Fibroblast of the aortic adventitia (primary cell): ENCODE measurements at regions not wholly inside any gene's neighbourhood (a gene's known extent, or its start where the extent isn't known, plus 50 kb on each side); places are given as distances from the start of the nearest gene placed in this dataset.

Source experiments
- DNase-seq: peaks from one replicate; pipeline ENCODE4 v3.0.0-alpha.2; 2010; ENCODE audit warnings: low read depth
- H3K4me3 ChIP-seq: 2 replicates; pipeline ENCODE4 v1.5.1; 2011; ENCODE audit warnings: low read depth, mild to moderate bottlenecking, control low read depth, low read length, moderate library complexity
- CTCF ChIP-seq: IDR thresholded peaks from 2 replicates; pipeline ENCODE4 v1.5.1; 2011; ENCODE audit warnings: mild to moderate bottlenecking, low read length, control low read depth, inconsistent platforms; ENCODE audit not compliant: insufficient read depth

- no peak overlapping the region for H3K4me3 ChIP-seq
- DNase-seq, result no peak
- TF ChIP-seq CTCF, result no peak
Measured at GRCh38 chr3:72673011-72673771, 175.1 kb downstream of the SHQ1 start.

- TF ChIP-seq CTCF, result no peak
- no peak overlapping the region for H3K4me3 ChIP-seq
- DNase-seq, result no peak
Measured at GRCh38 chr3:72669224-72669623, 179.0 kb downstream of the SHQ1 start.

- no peak overlapping the region for H3K4me3 ChIP-seq
- no peak for TF ChIP-seq CTCF
- DNase-seq, result no peak
Measured at GRCh38 chr3:72666447-72666755, 181.8 kb downstream of the SHQ1 start.

- DNase-seq, result no peak
- TF ChIP-seq CTCF, result peak; percentile 33
- H3K4me3 ChIP-seq, result no peak overlapping the region
Measured at GRCh38 chr3:72665701-72666446, 182.4 kb downstream of the SHQ1 start.

- DNase-seq, result no peak
Measured at GRCh38 chr3:72665103-72665502, 183.1 kb downstream of the SHQ1 start.

More at GRCh38 chr3:72665103-72665502, 183.1 kb downstream of the SHQ1 start:
- TF ChIP-seq CTCF, result no peak
- no peak overlapping the region for H3K4me3 ChIP-seq
